Kidney epithelial cell (primary cell): ENCODE measurements at regions not wholly inside any gene's neighbourhood (a gene's known extent, or its start where the extent isn't known, plus 50 kb on each side); places are given as distances from the start of the nearest gene placed in this dataset.
"Not testable (repeated sequence)": the region's sequence is repeated elsewhere in the genome, so short reads cannot be mapped to it uniquely, and the experiment has no call there.

Experiments
- DNase-seq: peaks from one replicate; pipeline ENCODE4 v3.0.0-alpha.2; 2010; ENCODE audit warnings: low read depth
- H3K27me3 ChIP-seq: 2 replicates; pipeline ENCODE4 v1.6.0; 2011; ENCODE audit warnings: low read length; ENCODE audit not compliant: control insufficient read depth, insufficient read depth
- H3K36me3 ChIP-seq: 2 replicates; pipeline ENCODE4 v1.5.1; 2011; ENCODE audit warnings: low read length; ENCODE audit not compliant: control insufficient read depth, insufficient read depth
- H3K4me3 ChIP-seq: 2 replicates; pipeline ENCODE4 v1.5.1; 2011; ENCODE audit warnings: low read depth, mild to moderate bottlenecking, control low read depth, low read length
- TF ChIP-seq, protein P1 (sequence below): IDR thresholded peaks from 2 replicates; pipeline ENCODE4 v1.5.1; 2011; ENCODE audit warnings: mild to moderate bottlenecking, moderate library complexity, low read length, control low read depth, inconsistent platforms; ENCODE audit not compliant: insufficient read depth, poor library complexity, severe bottlenecking

DNA sequence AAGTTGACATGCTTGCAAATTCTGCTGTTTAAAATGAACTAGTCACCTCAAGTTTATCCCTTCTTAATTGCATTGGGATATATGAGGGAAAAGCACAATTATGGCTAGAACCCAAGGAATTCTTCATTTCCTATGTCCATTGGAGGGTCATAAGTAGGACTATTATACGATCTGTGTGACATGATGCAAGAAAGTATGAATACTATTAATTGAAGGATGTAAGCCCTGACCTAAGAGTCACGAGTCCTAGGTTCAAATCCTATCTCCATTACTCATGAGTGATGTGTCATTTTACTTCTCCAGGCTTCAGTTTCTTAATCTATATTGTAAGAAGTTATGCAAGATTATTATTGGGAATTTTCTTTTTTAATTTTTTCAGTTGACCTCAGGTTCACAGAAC is 542.9 kb upstream of the GRIA3 start:
- DNase-seq: no peak
- TF ChIP-seq, protein P1, sequence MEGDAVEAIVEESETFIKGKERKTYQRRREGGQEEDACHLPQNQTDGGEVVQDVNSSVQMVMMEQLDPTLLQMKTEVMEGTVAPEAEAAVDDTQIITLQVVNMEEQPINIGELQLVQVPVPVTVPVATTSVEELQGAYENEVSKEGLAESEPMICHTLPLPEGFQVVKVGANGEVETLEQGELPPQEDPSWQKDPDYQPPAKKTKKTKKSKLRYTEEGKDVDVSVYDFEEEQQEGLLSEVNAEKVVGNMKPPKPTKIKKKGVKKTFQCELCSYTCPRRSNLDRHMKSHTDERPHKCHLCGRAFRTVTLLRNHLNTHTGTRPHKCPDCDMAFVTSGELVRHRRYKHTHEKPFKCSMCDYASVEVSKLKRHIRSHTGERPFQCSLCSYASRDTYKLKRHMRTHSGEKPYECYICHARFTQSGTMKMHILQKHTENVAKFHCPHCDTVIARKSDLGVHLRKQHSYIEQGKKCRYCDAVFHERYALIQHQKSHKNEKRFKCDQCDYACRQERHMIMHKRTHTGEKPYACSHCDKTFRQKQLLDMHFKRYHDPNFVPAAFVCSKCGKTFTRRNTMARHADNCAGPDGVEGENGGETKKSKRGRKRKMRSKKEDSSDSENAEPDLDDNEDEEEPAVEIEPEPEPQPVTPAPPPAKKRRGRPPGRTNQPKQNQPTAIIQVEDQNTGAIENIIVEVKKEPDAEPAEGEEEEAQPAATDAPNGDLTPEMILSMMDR: no peak
- no peaks in the 10 kb centered on the region for H3K27me3 ChIP-seq

GRCh38 chrX:122641826-122642225 is 542.3 kb upstream of the GRIA3 start:
- Histone ChIP-seq H3K4me3 (no peak overlapping the region), H3K36me3 (no peaks in the 10 kb centered on the region), H3K27me3 (no peaks in the 10 kb centered on the region)
- TF ChIP-seq, protein P1: no peak
- DNase-seq: no peak

More for the DNA sequence above, 542.9 kb upstream of the GRIA3 start:
- H3K36me3 ChIP-seq: no peaks in the 10 kb centered on the region
- no peak overlapping the region for H3K4me3 ChIP-seq

DNA sequence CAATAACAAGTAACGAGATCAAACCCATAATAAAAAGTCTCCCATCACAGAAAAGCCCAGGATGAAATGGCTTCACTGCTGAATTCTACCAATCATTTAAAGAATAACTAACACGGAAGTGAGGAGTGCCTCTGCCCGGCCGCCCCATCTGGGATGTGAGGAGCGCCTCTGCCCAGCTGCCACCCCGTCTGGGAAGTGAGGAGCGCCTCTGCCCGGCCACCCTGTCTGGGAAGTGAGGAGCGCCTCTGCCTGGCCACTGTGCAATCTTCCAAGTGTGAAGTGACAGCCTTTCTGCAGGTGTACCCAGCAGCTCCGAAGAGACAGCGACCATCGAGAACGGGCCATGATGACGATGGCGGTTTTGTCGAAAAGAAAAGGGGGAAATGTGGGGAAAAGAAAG is 528.8 kb upstream of the GRIA3 start:
- H3K27me3 ChIP-seq, H3K4me3 ChIP-seq, DNase-seq, H3K36me3 ChIP-seq: not testable (repeated sequence)

- Histone ChIP-seq H3K27me3 (no peaks in the 10 kb centered on the region), H3K36me3 (no peaks in the 10 kb centered on the region), H3K4me3 (no peak overlapping the region)
- TF ChIP-seq, protein P1: no peak
- DNase-seq: no peak
These were observed 517.5 kb upstream of the GRIA3 start for GRCh38 chrX:122666601-122667000.

DNA sequence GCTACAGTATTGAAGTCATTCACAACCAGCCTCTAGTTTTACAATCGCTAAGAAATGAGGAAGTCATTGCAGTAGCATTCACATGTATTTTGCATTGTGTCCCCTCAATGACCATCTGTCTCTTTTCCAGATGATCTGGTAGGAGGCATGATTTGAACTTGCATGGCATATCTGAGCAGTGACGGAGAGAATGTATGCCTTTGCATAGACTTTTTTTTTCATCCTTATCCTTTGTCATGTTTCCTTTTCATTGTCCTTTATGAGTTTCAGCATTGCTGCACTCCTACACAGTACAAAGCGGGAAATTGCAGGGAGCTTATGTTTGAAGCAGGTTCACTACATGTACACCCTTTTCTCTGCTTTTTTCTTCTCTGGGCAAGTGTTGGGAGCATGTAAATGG is 516.4 kb upstream of the GRIA3 start:
- TF ChIP-seq, protein P1: no peak
- Histone ChIP-seq H3K4me3 (no peak overlapping the region), H3K36me3 (no peaks in the 10 kb centered on the region), H3K27me3 (no peaks in the 10 kb centered on the region)
- no peak for DNase-seq

DNA sequence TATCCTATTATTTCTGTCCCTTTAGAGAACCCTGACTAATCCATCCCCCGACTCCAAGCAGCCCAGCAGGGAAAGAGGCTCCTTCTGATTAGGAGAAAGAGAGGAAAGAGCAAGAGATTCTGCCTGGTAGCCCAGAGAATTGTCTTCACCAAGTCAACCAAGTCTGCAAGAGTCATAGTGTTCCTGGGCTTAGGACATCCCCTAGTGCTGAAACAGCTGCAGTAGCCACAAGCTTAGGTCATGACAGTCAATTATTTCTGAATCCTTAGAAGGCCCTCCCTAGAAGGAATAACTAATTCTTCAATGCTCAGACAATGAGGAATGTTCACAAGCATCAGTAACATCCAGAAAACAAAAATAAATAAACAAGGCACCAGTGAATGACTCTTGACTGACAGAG is 480.3 kb upstream of the GRIA3 start:
- TF ChIP-seq, protein P1: no peak
- Histone ChIP-seq H3K27me3 (no peaks in the 10 kb centered on the region), H3K36me3 (no peaks in the 10 kb centered on the region), H3K4me3 (no peak overlapping the region)
- no peak for DNase-seq
